NCI-H1092 (cell line): ENCODE measurements at regions not wholly inside any gene's neighbourhood (a gene's known extent, or its start where the extent isn't known, plus 50 kb on each side); places are given as distances from the start of the nearest gene placed in this dataset.

Experiments
- DNase-seq: peaks from one replicate; lab custom pipeline; 2025; lab: John Stamatoyannopoulos, UW

- no peak for DNase-seq
These were observed 270.5 kb upstream of the CD180 start for GRCh38 chr5:67467110-67467509.

- no peak for DNase-seq
These were observed 269.1 kb upstream of the CD180 start for GRCh38 chr5:67465537-67466207.

GRCh38 chr5:67462147-67462546, 265.5 kb upstream of the CD180 start:
- DNase-seq = no peak

- no peak for DNase-seq
These were observed 262.7 kb upstream of the CD180 start for GRCh38 chr5:67459253-67459652.

GRCh38 chr5:67455970-67456369, 259.4 kb upstream of the CD180 start:
- DNase-seq = no peak

GRCh38 chr5:67454957-67455561, 258.5 kb upstream of the CD180 start:
- DNase-seq = no peak

GRCh38 chr5:67453111-67453905, 256.7 kb upstream of the CD180 start:
- no peak for DNase-seq

- DNase-seq = no peak
These were observed 255.2 kb upstream of the CD180 start for GRCh38 chr5:67451640-67452279.

GRCh38 chr5:67447732-67448131, 251.1 kb upstream of the CD180 start:
- no peak for DNase-seq

GRCh38 chr5:67437905-67438845, 241.6 kb upstream of the CD180 start:
- no peak for DNase-seq

GRCh38 chr5:67435032-67435431, 238.4 kb upstream of the CD180 start:
- no peak for DNase-seq

GRCh38 chr5:67434466-67434865, 237.9 kb upstream of the CD180 start:
- DNase-seq = no peak

GRCh38 chr5:67432606-67433005, 236.0 kb upstream of the CD180 start:
- no peak for DNase-seq

GRCh38 chr5:67431191-67431590, 234.6 kb upstream of the CD180 start:
- DNase-seq = no peak

GRCh38 chr5:67427850-67428298, 231.3 kb upstream of the CD180 start:
- DNase-seq = no peak

- DNase-seq = no peak
These were observed 230.6 kb upstream of the CD180 start for GRCh38 chr5:67426961-67427849.

- DNase-seq = no peak
These were observed 228.9 kb upstream of the CD180 start for GRCh38 chr5:67425514-67425913.

- DNase-seq = no peak
These were observed 221.2 kb upstream of the CD180 start for GRCh38 chr5:67417839-67418238.

- no peak for DNase-seq
These were observed 220.4 kb upstream of the CD180 start for GRCh38 chr5:67416986-67417385.

GRCh38 chr5:67416133-67416937, 219.7 kb upstream of the CD180 start:
- DNase-seq = no peak
